Liver (tissue), 7 donors: ENCODE measurements at regions not wholly inside any gene's neighbourhood (a gene's known extent, or its start where the extent isn't known, plus 50 kb on each side); places are given as distances from the start of the nearest gene placed in this dataset.
A peak's percentile ranks its signal among the peaks of the same experiment; 100 is the strongest.

ENCODE experiments used
- DNase-seq: peaks from one replicate; pipeline ENCODE4 v3.0.0-alpha.2; 2017; ENCODE audit warnings: low spot score
- H3K27ac ChIP-seq, 2 donors: one replicate each; pipeline ENCODE4 v1.7.0; 2013; ENCODE audit warnings: inconsistent platforms in 2 of 2, low read length in 2 of 2, control low read depth in 1 of 2, low read depth in 1 of 2, mild to moderate bottlenecking in 1 of 2
- H3K27me3 ChIP-seq, 4 donors: one replicate each; pipeline versions ENCODE4 v1.6.1 to v1.7.0; 2013; ENCODE audit warnings: low read length in 3 of 4, inconsistent platforms in 1 of 4, mild to moderate bottlenecking in 1 of 4, moderate library complexity in 1 of 4; ENCODE audit not compliant: control insufficient read depth in 4 of 4, insufficient read depth in 4 of 4
- H3K36me3 ChIP-seq, 4 donors: one replicate each; pipeline versions ENCODE4 v1.6.1 to v1.7.0; 2013; ENCODE audit warnings: low read length in 3 of 4, mild to moderate bottlenecking in 3 of 4, low read depth in 1 of 4, moderate library complexity in 1 of 4; ENCODE audit not compliant: control insufficient read depth in 4 of 4, insufficient read depth in 3 of 4
- H3K4me1 ChIP-seq, 4 donors: one replicate each; pipeline versions ENCODE4 v1.6.1 to v1.7.0; 2013; ENCODE audit warnings: low read length in 3 of 4, mild to moderate bottlenecking in 3 of 4, moderate library complexity in 1 of 4; ENCODE audit not compliant: control insufficient read depth in 4 of 4, insufficient read depth in 4 of 4
- H3K4me3 ChIP-seq, 3 donors: one replicate each; pipeline versions ENCODE4 v1.6.1 to v1.7.0; 2013; ENCODE audit warnings: low read length in 3 of 3, control low read depth in 1 of 3, low read depth in 1 of 3, mild to moderate bottlenecking in 1 of 3
- H3K9ac ChIP-seq, 2 donors: one replicate each; pipeline ENCODE4 v1.7.0; 2013; ENCODE audit warnings: low read length in 2 of 2, mild to moderate bottlenecking in 2 of 2, moderate library complexity in 2 of 2, control low read depth in 1 of 2, low read depth in 1 of 2
- H3K9me3 ChIP-seq, 4 donors: one replicate each; pipeline versions ENCODE4 v1.6.1 to v1.7.0; 2013; ENCODE audit warnings: low read length in 3 of 4; ENCODE audit not compliant: control insufficient read depth in 4 of 4
- EGR1 ChIP-seq, 2 donors: IDR thresholded peaks; 2 replicates each; pipeline ENCODE4 v1.6.1; 2016 to 2018; ENCODE audit warnings: antibody characterized with exemption in 2 of 2, low read depth in 2 of 2
- FOXA1 ChIP-seq: IDR thresholded peaks from 2 replicates; pipeline ENCODE4 v1.6.1; 2016; ENCODE audit warnings: antibody characterized with exemption
- FOXA2 ChIP-seq: IDR thresholded peaks from 2 replicates; pipeline ENCODE4 v1.6.1; 2016; ENCODE audit warnings: antibody characterized with exemption
- GABPA ChIP-seq, 2 donors: IDR thresholded peaks in 1 of 2; conservative IDR thresholded peaks in 1 of 2; 2 replicates each; pipeline ENCODE4 v1.6.1; 2016; ENCODE audit warnings: antibody characterized with exemption in 2 of 2, mild to moderate bottlenecking in 1 of 2, moderate library complexity in 1 of 2
- JUND ChIP-seq, 2 donors: IDR thresholded peaks; 2 replicates each; pipeline ENCODE4 v1.6.1; 2016; ENCODE audit warnings: antibody characterized with exemption in 2 of 2
- NR2F2 ChIP-seq: IDR thresholded peaks from 2 replicates; pipeline ENCODE4 v1.6.1; 2016; ENCODE audit warnings: antibody characterized with exemption
- RAD21 ChIP-seq, 2 donors: IDR thresholded peaks; 2 replicates each; pipeline ENCODE4 v1.6.1; 2016; ENCODE audit warnings: antibody characterized with exemption in 2 of 2, mild to moderate bottlenecking in 2 of 2
- RXRA ChIP-seq, 2 donors: IDR thresholded peaks; 2 replicates each; pipeline ENCODE4 v1.6.1; 2017 to 2018; ENCODE audit warnings: antibody characterized with exemption in 2 of 2, mild to moderate bottlenecking in 1 of 2
- SP1 ChIP-seq: IDR thresholded peaks from 2 replicates; pipeline ENCODE4 v1.6.1; 2018; ENCODE audit warnings: antibody characterized with exemption, mild to moderate bottlenecking
- TAF1 ChIP-seq: conservative IDR thresholded peaks from 2 replicates; pipeline ENCODE4 v1.6.1; 2016; ENCODE audit warnings: antibody characterized with exemption, mild to moderate bottlenecking
- YY1 ChIP-seq: IDR thresholded peaks from 2 replicates; pipeline ENCODE4 v1.6.1; 2016; ENCODE audit warnings: antibody characterized with exemption, mild to moderate bottlenecking
- whole genome bisulfite sequencing: extraction: QIAGEN DNeasy Blood & Tissue Kit; methylation state at CpG from one replicate; pipeline ENCODE4 v1.1.7; 2013; 5-methylcytosine and 5-hydroxymethylcytosine counted together
- TF ChIP-seq, protein P1 (sequence below): IDR thresholded peaks from 2 replicates; pipeline ENCODE4 v1.6.1; 2016; ENCODE audit warnings: antibody characterized with exemption
- TF ChIP-seq, protein P2 (sequence below): IDR thresholded peaks from 2 replicates; pipeline ENCODE4 v1.6.1; 2016; ENCODE audit warnings: antibody characterized with exemption
- TF ChIP-seq, protein P3 (sequence below): IDR thresholded peaks from 2 replicates; pipeline ENCODE4 v1.6.1; 2016; ENCODE audit warnings: antibody characterized with exemption
- donor health status: healthy.
- donor health status: healthy.
- donor health status: healthy.
- donor health status: healthy.

DNA sequence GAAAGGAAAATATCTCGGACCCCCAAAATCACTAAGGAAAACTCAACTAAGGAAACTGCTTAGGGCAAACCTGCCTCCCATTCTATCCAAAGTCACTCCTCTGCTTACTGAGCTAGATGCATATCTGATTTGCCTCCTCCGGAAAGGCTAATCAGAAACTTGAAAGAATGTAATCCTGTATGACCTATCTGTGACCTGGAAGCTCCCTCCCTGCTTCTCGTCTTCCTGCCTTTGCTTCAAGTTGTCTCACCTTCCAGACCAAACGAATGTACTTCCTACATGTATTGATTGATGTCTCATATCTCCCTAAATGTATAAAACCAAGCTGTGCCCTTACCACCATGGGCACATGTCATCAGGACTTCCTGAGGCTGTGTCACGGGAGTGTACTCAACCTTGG, 58.1 kb upstream of the SEC61G start:
- no peak for DNase-seq
- no peaks in the 10 kb centered on the region for H3K36me3 ChIP-seq
- no peak overlapping the region for H3K27ac ChIP-seq
- H3K9me3 ChIP-seq, result no peaks in the 10 kb centered on the region
- no peak for TF ChIP-seq TAF1
- no peak overlapping the region for H3K9ac ChIP-seq
- 70% methylated on average over 5 of the region's 5 CpGs for WGBS
- H3K4me3 ChIP-seq, result no peak overlapping the region
- H3K27me3 ChIP-seq, result no peaks in the 10 kb centered on the region
- H3K4me1 ChIP-seq, result peaks cover 5 to 17% (median 16%) of the 10 kb centered on the region in 4 donors

DNA sequence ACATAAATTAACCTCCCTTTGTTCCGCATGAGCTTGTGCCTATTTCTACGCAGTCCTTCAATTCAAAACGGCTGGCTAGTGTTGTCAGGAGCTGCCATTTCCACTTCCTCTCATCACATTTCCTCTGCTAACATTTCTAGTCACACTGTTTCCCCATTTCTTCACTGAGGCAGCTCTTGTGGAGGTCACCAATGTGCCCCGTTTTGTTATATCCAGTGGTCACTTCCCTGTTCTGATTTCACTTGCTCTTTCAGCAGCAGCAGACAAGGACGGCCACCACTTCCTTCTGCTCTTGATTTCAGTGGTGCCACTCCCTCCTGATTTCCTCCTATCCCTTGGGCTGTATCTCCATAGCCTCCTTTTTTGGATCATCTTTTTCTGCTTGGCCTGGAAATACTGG, 64.8 kb upstream of the SEC61G start:
- H3K36me3 ChIP-seq, result no peaks in the 10 kb centered on the region
- TF ChIP-seq, protein P1, sequence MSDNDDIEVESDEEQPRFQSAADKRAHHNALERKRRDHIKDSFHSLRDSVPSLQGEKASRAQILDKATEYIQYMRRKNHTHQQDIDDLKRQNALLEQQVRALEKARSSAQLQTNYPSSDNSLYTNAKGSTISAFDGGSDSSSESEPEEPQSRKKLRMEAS, result peak; percentile 35
- TF ChIP-seq SP1, result no peak
- WGBS, result 53% methylated on average over 5 of the region's 5 CpGs
- no peaks in the 10 kb centered on the region for H3K9me3 ChIP-seq
- no peak overlapping the region for H3K9ac ChIP-seq
- H3K27ac ChIP-seq, result no peak overlapping the region
- H3K27me3 ChIP-seq, result no peaks in the 10 kb centered on the region
- DNase-seq, result no peak
- no peaks in the 10 kb centered on the region for H3K4me1 ChIP-seq
- no peak overlapping the region for H3K4me3 ChIP-seq

DNA sequence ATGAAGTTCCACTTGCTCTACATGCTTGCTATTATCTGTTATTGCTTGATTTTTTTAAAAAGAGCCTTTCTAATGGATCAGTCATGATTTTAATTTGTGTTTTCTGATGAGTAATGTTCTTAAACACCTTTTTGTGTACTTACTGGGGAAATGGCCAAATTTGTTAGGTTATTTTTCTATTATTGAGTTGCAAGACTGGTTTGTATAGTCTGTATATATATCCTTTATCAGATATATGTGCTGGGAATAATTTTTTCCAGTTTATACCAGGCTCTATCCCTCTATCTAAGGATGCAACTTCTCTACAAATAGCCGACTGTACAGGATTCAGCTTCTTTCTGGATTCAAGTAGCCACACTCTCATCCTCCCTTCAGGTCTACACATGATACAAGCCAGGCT, 65.6 kb upstream of the SEC61G start:
- Histone ChIP-seq H3K27ac (no peak overlapping the region), H3K27me3 (no peaks in the 10 kb centered on the region), H3K4me3 (no peak overlapping the region), H3K36me3 (no peaks in the 10 kb centered on the region), H3K9ac (no peak overlapping the region), H3K4me1 (no peaks in the 10 kb centered on the region), H3K9me3 (no peaks in the 10 kb centered on the region)
- TF ChIP-seq YY1 (no peak), RXRA (IDR thresholded peaks at IDR 0.05) (no peak), NR2F2 (no peak), SP1 (no peak), RAD21 (IDR thresholded peaks at IDR 0.05) (no peak), FOXA1 (no peak), JUND (IDR thresholded peaks at IDR 0.05) (no peak), GABPA (IDR thresholded peaks at IDR 0.05 in 1 of 2, conservative IDR thresholded peaks at IDR 0.05 in 1 of 2) (no peak), FOXA2 (no peak), EGR1 (IDR thresholded peaks at IDR 0.05; ENCODE audit: low read depth in 2 of 2) (no peak)
- TF ChIP-seq, protein P2, sequence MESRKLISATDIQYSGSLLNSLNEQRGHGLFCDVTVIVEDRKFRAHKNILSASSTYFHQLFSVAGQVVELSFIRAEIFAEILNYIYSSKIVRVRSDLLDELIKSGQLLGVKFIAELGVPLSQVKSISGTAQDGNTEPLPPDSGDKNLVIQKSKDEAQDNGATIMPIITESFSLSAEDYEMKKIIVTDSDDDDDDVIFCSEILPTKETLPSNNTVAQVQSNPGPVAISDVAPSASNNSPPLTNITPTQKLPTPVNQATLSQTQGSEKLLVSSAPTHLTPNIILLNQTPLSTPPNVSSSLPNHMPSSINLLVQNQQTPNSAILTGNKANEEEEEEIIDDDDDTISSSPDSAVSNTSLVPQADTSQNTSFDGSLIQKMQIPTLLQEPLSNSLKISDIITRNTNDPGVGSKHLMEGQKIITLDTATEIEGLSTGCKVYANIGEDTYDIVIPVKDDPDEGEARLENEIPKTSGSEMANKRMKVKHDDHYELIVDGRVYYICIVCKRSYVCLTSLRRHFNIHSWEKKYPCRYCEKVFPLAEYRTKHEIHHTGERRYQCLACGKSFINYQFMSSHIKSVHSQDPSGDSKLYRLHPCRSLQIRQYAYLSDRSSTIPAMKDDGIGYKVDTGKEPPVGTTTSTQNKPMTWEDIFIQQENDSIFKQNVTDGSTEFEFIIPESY, result no peak
- TF ChIP-seq, protein P1, result no peak
- TF ChIP-seq, protein P3, sequence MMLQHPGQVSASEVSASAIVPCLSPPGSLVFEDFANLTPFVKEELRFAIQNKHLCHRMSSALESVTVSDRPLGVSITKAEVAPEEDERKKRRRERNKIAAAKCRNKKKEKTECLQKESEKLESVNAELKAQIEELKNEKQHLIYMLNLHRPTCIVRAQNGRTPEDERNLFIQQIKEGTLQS, result no peak
- no peak for DNase-seq
- WGBS, result 91% methylated on average over 1 of the region's 1 CpG
